NCI-H226 (cell line): ENCODE measurements at regions not wholly inside any gene's neighbourhood (a gene's known extent, or its start where the extent isn't known, plus 50 kb on each side); places are given as distances from the start of the nearest gene placed in this dataset.
A peak's percentile ranks its signal among the peaks of the same experiment; 100 is the strongest.
"Not testable (repeated sequence)": the region's sequence is repeated elsewhere in the genome, so short reads cannot be mapped to it uniquely, and the experiment has no call there.

Source experiments
- DNase-seq: peaks from one replicate; pipeline ENCODE4 v3.0.0-alpha.2; 2015

DNA sequence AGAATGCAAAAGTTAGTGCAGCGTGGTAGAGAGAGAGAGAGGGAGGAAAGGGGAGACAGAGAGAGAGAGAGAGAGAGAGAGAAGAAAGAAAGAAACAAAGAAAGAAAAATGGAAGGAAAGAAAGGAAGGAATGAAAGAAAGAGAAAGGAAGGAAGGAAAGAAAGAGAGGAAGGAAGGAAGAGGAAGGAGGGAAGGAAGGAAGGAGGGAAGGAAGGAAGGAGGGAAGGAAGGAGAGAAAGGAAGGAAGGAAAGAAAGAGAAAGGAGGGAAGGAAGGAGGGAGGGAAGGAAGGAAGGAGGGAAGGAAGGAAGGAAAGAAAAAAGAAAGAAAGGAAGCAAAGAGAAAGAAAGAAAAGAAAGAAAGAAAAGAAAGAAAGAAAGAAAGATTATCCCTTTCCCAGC, 209.8 kb upstream of the MYO3A start:
- no peak for DNase-seq

DNA sequence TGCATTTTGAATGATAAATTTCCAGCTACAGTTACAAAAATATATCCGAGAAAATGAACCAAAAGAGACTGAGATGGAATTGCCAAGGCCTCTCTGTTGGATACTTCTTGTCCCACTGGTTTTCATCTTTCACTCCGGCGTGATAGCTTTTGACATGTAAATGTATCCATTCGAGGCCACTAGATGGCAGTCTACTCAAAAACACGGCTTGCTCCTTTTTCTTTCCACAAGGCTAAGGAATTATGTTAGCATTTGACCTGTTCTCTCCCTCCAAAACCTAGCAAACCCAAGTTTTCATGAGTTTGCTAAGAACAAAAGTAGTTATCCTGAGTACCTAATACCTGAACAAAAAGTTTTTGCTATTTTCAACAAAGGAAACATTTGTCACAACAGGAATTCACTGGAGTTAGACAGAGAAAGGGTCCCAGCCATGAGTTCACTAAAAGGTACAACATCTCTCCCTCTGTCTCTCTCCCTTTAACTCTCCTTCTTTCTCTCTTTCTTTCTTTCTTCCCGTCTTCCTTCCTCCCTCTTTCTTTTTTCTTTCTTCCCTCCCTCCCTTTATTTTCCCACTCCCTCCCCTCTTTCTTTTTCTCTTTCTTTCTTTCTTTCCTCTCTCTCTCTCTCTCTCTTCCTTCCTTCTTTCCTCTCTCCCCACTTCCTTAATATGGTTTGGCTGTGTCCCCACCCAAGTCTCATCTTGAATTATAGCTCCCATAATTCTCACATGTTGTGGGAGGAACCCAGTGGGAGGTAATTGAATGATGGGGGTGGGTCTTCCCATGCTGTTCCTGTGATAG, 207.9 kb upstream of the MYO3A start:
- peak; percentile 21 for DNase-seq

DNA sequence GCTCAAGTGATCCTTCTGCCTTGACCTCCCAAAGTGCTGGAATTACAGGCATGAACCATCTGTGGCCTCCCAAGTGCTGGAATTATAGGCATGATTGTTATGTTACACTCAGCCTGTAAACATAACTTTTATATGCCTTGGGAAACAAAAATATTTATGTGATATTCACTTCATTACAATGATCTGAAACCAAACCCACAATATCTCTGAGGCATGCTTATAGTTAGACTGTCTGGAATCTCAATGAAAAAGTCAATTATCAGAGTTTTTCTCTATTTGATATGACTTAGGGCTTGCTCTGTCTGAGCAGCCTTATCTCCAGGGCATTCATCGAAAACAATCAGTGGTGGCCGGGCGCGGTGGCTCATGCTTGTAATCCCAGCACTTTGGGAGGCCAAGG, 195.3 kb upstream of the MYO3A start:
- DNase-seq, result no peak

DNA sequence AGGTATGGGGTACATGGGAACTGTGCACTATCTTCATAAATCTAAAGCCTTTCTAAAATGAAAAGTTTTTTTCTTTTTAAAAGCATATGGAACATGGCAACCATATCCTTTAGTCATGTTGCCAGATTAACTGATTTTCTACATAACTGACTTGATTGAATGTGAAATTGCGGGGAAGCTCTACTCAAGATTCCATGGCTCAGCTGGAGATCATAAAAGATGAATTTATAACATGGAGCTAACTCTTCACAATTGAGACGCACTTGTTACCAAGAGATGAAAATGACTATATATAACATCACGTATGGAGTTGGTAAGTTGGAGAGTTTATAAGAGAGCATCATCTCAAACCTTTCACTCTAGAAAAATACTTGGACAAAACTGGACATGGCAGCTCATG, 190.2 kb upstream of the MYO3A start:
- no peak for DNase-seq

DNA sequence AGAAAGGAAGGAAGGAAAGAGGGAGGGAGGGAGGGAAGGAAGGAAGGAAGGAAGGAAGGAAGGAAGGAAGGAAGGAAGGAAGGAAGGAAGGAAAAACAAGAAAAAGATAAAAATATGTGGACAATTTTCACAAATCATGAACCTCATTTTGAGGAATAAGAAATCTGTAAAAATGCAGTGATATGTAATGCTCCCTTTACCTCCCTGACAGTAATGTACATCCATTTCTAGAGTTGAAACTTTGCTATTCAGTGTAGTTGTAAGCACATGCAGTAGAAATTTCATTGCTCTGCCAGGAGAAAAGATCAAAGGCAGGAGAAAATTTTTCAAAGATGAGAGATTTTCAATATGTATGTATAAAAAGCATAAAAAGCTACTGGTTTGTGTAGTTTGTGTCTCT, 189.5 kb upstream of the MYO3A start:
- no peak for DNase-seq

DNA sequence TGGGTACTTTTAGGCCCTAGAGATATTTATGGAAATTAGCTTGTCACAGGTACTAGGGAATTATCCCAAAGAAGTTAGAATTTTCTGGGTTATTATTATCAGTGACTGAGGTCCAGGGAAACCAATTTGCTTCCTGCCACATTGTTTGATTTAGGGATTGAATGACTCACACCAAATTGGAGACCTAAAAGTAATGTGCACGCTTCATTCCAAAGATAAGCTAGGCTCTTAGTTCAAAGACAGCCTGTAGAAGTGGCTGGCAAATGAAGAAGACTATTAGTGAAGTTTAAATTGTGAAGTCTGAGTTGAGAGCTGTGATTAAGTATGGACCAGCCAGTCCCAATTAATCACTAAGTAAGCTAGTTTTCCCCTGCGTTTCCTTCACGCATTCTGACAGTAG, 188.1 kb upstream of the MYO3A start:
- DNase-seq, result peak; percentile 25

DNA sequence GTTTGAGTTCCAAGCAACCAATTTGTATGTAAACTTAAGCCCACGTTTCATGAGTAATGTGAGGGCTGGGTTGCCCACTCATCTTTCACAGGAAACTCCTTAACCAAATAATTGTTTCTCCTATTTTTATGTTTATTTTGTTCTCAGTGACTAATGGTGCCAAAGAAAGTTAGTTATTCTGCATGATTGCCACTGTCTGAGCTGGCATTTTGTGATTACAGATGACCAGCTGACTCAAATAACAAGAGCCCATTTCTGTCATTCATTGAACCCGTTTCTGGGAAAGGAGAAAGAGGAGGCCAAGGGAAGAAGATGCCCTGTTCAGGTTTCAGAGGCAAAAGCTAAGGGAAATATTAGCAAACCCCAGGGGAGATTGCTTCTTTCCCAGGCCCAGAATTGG, 186.9 kb upstream of the MYO3A start:
- DNase-seq, result no peak

DNA sequence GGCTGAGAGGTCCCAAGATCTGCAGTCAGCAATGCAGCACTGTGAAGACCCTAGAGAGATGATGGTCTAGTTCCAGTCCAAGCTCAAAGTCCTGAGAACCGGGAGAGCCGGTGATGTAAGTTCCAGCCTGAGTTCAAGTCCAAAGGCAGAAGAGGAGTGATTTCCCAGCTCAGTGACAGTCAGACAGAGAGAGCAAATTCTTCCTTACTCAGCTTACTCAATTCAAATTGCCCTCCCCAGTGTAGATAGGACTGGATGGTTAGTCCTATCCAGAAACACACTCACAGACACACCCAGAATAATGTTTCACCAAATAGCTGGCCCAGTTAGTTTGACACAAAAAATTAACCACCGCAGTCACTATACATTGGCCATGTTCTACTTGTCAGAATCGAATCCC, 185.5 kb upstream of the MYO3A start:
- DNase-seq, result no peak

DNA sequence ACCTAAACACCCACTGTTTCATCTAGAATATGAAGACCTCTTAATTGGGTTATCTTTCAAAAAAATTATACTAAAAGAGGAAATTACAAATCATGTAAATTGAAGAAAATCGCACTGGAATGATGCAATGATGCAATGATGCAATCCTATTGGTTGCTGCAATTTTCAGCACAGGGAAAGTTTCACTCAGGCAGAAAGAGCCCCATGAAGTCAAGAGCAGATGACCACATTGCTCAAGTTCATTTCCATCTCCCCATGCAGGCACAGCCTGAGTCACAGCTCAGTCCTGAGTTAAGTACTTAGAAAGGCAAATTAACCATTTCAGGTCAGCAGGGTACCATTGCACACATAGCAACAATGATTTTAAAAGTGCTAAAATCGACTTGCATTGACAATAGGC, 180.3 kb upstream of the MYO3A start:
- peak; percentile 34 for DNase-seq

DNA sequence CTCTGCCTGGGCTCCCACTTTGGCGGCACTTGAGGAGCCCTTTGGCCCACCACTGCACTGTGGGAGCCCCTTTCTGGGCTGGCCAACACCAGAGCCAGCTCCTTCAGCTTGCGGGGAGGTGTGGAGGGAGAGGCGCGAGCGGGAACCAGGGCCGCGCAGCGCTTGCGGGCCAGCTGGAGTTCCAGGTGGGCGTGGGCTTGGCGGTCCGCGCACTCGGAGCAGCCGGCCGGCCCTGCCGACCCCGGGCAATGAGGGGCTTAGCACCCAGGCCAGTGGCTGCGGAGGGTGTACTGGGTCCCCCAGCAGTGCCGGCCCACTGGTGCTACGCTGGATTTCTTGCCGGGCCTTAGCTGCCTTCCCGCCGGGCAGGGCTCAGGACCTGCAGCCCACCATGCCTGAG, 178.2 kb upstream of the MYO3A start:
- not testable (repeated sequence) for DNase-seq

DNA sequence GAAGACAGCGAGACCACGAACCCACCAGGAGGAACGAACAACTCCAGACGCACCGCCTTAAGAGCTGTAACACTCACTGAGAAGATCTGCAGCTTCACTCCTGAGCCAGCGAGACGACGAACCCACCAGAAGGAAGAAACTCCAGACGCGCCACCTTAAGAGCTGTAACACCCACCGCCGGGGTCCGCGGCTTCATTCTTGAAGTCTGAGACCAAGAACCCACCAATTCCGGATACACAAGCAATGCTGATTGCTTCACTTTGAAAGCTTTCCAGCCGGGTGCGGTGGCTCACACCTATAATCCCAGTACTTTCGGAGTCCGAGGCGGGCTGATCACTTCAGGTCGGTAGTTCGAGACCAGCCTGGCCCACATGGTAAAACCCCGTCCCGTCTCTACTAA, 177.2 kb upstream of the MYO3A start:
- no peak for DNase-seq

DNA sequence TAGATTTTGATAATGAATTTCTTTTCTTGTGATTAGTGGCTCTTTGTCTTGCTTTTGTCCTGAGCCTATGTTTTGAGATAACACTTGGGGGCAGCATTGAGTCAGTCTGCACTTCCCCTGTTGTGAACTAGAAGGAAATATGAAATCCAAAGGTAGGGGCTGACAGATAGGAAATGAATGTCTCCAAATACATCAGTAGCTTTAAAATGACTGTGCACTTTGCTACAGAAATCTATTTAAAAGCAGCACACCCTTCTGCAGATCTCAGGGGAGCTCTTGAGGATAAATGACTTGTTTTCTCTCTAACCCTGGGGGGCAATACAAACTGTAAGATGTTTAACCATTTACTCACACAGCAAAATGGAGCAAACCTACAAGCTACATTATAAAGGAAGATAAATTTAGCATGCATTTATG, 176.0 kb upstream of the MYO3A start:
- DNase-seq, result peak; percentile 38

DNA sequence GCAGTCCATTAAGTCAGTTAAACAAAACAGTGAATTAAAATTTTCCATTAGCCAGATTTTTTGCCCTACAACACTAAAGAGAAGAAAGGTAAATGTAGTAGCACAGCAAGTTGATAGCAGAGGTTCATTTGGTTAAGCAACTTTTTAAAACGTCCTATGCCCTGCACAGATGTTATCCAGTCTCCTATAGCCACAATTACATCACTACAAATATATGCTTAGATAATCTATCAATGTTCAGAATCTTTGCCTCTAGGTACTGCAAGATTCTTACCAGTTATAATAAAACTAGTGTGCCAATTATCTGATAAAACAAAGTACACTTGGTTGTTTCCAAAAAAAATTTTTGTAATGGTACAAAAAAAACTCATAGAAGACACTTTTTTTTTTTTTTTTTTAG, 175.5 kb upstream of the MYO3A start:
- peak; percentile 2 for DNase-seq

DNA sequence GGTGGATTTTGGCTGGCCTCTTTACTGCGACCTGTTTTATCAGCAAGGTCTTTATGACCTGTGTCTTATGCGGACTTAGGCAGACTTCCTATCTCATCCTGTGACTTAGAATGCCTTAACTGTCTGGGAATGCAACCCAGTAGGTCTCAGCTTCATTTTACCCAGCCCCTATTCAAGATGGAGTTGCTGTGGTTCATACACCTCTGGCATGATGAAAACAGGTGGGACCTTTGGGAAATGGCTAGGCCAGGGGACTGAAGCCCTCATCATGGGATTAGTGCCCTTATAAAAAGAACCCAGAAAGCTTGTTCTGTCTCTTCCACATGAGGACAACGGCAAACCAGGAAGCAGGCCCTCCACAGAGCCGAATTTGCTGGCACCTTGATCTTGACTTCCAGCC, 172.1 kb upstream of the MYO3A start:
- no peak for DNase-seq

DNA sequence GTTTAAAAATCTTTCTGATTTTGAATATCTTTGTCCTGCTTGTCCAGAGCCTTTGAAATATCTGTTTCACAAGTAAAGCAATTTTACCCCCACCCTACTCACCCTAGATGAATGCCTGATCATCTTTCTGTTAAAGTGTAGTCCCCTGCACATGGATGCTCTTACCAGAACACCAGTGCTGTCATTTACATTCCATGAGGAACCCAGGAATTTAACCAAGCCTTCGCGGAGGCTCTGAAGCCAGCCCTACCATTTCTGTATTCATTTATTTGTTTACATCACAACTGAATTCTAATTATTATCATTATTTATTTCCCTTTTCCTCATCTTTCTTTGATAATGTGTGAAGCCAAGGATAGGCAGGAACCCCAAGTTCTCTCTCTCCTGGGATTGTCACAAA, 167.8 kb upstream of the MYO3A start:
- DNase-seq, result no peak

DNA sequence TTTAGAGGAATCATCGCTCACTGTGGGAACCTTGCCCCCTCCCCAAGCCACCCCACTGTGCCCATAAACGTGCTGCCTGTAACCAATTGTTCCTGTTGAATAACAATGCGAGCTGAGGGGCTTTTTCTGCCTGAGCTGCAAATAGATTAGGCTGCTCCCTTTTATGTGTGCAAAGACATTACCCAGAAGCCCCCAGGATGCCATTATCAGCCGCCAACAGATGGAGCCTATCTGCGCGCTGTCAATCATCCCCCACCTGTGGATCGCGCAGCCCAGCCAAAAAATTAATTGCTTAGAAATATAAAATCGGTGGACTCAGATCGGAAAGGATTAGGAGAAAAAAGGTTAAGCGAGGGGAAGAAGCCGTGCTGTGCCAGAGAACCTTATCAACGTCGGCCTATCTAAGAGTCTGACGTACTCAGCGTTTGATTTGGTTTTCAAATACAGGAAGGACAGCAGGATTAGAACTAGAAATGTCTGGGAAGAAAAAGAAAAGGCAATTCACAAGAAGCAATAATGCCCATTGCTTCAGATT, 167.3 kb upstream of the MYO3A start:
- DNase-seq, result no peak

DNA sequence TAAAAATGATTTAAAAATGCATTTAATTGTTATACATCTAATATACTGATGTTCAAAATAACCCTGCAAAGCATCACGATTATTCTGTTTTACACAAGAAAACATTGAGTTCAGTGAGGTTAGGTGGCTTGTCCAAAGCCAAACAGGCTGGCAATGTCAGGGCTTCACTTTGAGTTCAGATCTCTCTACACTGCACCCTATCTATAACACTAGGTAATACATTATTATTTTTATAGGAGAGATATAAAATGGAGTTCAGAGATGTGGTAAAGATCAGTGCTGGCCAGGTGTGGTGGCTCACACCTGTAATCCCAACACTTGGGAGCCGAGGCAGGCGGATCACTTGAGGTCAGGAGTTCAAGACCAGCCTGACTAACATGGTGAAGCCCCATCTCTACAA, 165.9 kb upstream of the MYO3A start:
- no peak for DNase-seq

DNA sequence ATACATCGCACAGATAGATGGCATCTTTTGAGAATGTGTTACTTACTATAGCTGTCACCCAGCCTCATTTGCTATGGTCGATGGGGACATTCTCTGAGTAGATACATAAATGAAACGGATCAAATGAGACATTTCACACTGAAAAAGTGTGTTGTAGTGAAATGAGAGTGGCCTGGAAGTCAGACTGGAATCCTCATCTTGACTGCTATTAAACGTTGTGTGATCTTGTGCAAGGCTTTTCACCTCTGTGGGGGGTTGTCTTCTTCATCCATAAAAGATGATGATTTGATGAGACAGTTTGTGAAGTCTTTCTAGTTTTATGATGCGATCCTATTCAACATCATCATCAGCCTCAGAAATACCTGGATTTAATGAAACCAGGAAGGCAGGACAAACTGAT, 155.4 kb upstream of the MYO3A start:
- DNase-seq, result no peak

DNA sequence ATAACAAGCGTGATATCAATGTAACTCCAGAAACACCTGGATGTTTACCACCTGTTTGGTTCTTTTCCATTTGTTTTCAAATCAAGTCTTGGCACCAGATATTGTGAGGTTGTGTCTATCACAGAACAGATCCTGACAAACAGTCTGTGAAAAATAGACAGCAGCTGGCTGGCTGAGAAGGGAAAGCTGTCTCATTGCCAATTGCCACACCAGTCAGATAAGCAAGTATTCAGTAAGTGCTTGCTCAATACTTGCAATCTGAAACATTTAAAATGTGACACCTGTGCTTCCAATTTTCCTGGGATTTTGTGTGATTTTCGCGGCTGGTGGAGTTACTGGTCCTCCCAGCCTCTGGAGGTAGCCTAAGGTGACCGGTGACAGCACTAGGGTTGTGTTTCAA, 147.9 kb upstream of the MYO3A start:
- DNase-seq, result no peak

DNA sequence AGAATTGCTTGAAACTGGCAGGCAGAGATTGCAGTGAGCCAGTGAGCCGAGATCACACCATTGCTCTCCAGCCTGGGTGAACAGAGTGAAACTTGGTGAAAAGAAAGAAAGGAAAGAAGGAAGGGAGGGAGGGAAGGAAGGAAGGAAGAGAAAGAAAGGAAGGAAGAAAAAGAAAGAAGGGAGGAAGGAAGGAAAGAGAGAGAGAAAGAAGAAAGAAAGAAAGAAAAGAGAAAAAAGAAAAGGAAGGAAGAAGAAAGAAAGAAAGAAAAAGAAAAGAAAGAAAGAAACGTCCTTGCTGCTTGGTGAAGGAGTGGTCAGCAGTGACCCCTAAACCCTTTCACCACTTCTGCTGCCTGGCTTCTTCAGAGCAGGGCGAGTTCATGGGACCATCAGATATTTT, 147.1 kb upstream of the MYO3A start:
- no peak for DNase-seq

DNA sequence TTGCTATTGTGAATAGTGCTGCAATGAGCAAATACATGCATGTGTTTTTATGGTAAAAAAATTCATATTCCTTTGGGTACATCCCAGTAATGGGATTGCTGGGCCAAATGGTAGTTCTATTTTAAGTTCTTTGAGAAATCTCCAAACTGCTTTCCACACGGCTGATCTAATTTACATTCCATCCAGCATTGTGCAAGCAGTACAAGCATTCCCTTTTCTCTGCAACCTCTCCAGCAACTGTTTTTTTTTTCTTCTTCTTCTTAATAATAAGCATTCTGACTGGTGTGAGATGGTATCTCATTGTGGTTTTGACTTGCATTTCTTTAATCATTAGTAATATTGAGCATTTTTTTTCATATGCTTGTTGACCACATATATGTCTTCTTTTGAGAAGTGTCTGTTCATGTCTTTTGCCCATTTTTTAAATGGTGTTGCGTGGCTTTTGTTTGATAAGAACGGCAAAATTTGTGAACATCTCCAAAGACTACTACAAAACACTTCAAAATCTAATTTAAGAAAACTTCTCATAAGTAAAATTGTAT, 136.1 kb upstream of the MYO3A start:
- DNase-seq, result no peak

DNA sequence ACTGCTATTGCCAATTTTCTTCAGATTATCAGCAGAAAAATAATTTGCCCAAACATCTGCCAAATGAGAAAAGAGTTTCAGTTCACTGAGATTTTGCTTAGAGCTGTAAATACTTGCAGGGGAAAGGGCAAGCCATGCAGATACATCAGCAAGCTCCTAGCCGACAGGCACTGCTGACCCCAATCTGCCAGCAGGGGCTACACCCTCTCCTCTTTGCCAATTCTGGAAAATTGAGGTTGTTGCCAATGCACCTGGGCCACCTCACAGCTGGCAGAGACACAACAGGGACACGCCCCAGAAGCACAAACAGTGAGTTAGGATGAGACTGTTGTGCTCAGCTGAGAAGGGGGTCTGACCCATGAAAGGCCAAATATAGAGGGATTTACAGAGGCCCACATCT, 129.5 kb upstream of the MYO3A start:
- DNase-seq, result no peak

DNA sequence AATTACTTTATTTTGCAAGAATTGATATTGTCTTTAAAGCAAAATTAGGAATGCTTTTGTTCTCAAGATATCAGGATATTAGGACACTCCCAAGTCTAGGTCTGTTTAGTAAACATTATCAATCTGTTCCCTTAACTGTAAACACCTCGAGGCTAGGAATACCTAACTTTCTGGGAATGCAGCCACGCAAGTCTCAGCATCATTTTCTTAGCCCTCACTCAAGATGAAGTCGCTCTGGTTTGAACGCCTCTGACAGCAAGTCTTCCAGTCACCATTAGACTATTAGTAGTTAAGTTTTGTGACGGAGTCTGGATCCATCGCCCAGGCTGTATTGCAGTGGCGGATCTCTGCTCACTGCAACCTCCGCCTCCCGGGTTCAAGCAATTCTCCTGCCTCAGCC, 128.0 kb upstream of the MYO3A start:
- no peak for DNase-seq

DNA sequence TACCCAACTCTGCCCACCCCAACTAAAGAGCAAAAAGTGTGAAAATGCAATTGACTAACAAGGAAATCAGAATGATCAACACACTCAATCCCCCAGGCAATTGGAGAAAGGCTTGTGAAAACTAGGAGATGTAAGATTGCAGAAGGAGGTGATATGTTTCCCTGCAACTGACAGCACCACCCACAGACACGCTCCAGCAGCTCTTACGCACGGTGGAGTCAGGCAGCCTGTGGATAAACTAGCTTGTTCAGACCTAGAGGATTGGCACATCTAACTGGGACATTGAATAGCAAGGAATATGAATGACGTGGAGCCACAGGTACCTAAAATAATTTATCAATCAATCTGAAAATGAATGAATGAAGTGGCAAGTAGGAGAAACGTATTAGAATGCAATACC, 125.7 kb upstream of the MYO3A start:
- no peak for DNase-seq
